ENCODE measurements at regions not wholly inside any gene's neighbourhood (a gene's known extent, or its start where the extent isn't known, plus 50 kb on each side); places are given as distances from the start of the nearest gene placed in this dataset.

- TF ChIP-seq CTCF (IDR thresholded peaks at IDR 0.05) (no peak), POLR2A (IDR thresholded peaks at IDR 0.05) (no peak), POLR2AphosphoS5 (IDR thresholded peaks at IDR 0.05) (no peak)
Measured at GRCh38 chr9:23073136-23073535, 626.5 kb downstream of the DMRTA1 start.

All from prostate gland (tissue), 2 donors.